Small intestine (tissue), 7 donors: ENCODE measurements at regions not wholly inside any gene's neighbourhood (a gene's known extent, or its start where the extent isn't known, plus 50 kb on each side); places are given as distances from the start of the nearest gene placed in this dataset.
A peak's percentile ranks its signal among the peaks of the same experiment; 100 is the strongest.

Experiments
- DNase-seq, 2 donors: peaks; one replicate each; pipeline versions ENCODE4 v3.0.0 to v3.0.0-alpha.2; 2013
- FAIRE-seq: peaks from 2 replicates; lab custom pipeline; 2012; peaks lifted over from hg19 to GRCh38; lab: Jason Lieb, UNC
- H3K27ac ChIP-seq, 3 donors: one replicate each; pipeline ENCODE4 v1.5.1; 2013; ENCODE audit warnings: low read length in 2 of 3, mild to moderate bottlenecking in 2 of 3, control low read depth in 1 of 3, inconsistent platforms in 1 of 3, low read depth in 1 of 3, moderate library complexity in 1 of 3
- H3K27me3 ChIP-seq, 3 donors: one replicate each; pipeline ENCODE4 v1.6.1; 2013; ENCODE audit warnings: low read length in 3 of 3, inconsistent platforms in 1 of 3; ENCODE audit not compliant: control insufficient read depth in 3 of 3, insufficient read depth in 3 of 3
- H3K36me3 ChIP-seq, 3 donors: one replicate each; pipeline ENCODE4 v1.6.1; 2013; ENCODE audit warnings: low read length in 3 of 3, inconsistent platforms in 1 of 3, low read depth in 1 of 3, mild to moderate bottlenecking in 1 of 3, moderate library complexity in 1 of 3; ENCODE audit not compliant: control insufficient read depth in 3 of 3, insufficient read depth in 2 of 3
- H3K4me1 ChIP-seq, 3 donors: one replicate each; pipeline ENCODE4 v1.6.1; 2013; ENCODE audit warnings: low read length in 2 of 3, inconsistent platforms in 1 of 3, low read depth in 1 of 3, mild to moderate bottlenecking in 1 of 3, moderate library complexity in 1 of 3; ENCODE audit not compliant: control insufficient read depth in 3 of 3, insufficient read depth in 2 of 3
- H3K4me3 ChIP-seq, 3 donors: one replicate each; pipeline ENCODE4 v1.5.1; 2013; ENCODE audit warnings: low read length in 3 of 3, control low read depth in 1 of 3, inconsistent platforms in 1 of 3, low read depth in 1 of 3, mild to moderate bottlenecking in 1 of 3, moderate library complexity in 1 of 3
- H3K9me3 ChIP-seq, 2 donors: one replicate each; pipeline ENCODE4 v1.6.1; 2013; ENCODE audit warnings: low read depth in 1 of 2, low read length in 1 of 2; ENCODE audit not compliant: control insufficient read depth in 2 of 2, insufficient read depth in 1 of 2
- WGBS, 3 donors: extraction: QIAGEN DNeasy Blood & Tissue Kit; methylation state at CpG; one replicate each; pipeline ENCODE4 v1.1.7; 2013; 5-methylcytosine and 5-hydroxymethylcytosine counted together
- donor health status: healthy with polysubstance abuse.
- donor health status: control.
- donor health status: control.
- donor health status: Bipolar disorder and iron deficiency.
- donor health status: healthy.

DNA sequence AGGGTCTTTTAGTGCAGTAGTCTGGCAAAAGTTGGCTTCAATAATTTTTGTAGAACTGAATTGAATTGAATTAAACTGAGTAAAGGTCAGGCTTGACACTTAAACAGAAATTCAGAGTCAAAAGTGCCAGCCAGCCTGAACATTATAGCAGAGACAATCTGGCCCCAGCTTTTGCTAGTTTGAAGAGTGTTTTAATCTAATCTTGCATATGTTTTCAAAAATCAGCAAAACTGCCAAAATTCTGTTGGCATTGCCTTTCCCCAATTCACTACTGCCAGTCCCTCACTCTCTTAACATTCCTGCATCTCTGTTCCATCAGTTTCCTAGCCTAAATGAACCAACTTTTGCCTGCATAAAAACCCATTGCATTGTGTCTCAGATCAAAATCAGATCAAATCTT lies 403.8 kb downstream of the NUF2 start:
- Histone ChIP-seq H3K9me3 (peaks cover 0 to 9% of the 10 kb centered on the region in 2 donors), H3K4me1 (no peaks in the 10 kb centered on the region), H3K4me3 (no peak overlapping the region), H3K36me3 (no peaks in the 10 kb centered on the region), H3K27ac (no peak overlapping the region), H3K27me3 (no peaks in the 10 kb centered on the region)
- no peak for DNase-seq
- FAIRE-seq, result no peak

DNA sequence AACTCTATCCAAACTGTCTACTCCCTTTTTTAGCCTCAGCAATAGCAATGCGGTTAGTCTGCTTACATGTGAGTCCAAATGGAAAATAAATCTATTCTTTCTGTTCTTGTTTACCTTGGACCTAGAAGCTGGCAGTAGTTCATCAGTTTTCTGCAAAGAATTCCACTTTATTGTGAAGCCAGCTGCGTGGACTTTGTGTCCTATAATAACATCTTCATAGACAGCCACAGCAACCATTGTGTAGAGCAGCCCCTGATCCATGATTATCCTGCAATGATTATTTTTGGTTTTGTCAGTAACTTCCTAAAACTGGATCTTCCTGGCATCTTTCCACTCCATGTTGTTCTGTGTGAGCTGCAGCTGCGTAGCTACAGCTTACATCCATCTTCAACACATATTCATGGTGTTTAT lies 408.7 kb downstream of the NUF2 start:
- no peak overlapping the region for H3K27ac ChIP-seq
- DNase-seq (peak in 1 of 2 donors; percentile 11), FAIRE-seq (no peak)
- peaks cover 0 to 9% of the 10 kb centered on the region in 2 donors for H3K9me3 ChIP-seq
- H3K4me3 ChIP-seq, result no peak overlapping the region
- 46 to 60% (median 52%) methylated on average over 3 of the region's 3 CpGs for WGBS, 3 donors
- no peaks in the 10 kb centered on the region for H3K36me3 ChIP-seq
- H3K27me3 ChIP-seq, result no peaks in the 10 kb centered on the region
- H3K4me1 ChIP-seq, result no peaks in the 10 kb centered on the region

DNA sequence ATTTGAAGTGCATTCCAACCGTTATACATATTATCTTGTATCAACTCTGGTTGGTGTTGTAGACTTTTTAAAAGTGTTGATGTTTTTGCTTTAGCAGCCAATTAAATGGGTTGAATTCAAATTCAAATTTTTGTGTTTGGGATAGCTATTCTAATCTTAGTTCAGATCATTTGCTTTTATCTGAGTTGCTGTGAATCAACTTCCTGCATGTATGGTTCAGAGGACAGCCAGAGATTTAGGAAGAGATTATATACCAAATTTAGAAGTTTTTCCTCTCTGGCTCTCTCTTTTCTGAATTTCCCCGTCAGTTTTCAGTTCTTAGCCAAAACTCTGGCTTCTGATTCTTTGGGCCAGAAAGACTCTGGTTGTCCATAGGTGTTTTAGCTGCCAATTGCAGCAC lies 415.5 kb downstream of the NUF2 start:
- Histone ChIP-seq H3K4me3 (no peak overlapping the region), H3K36me3 (no peaks in the 10 kb centered on the region), H3K4me1 (no peaks in the 10 kb centered on the region), H3K9me3 (peaks cover 0 to 2% of the 10 kb centered on the region in 2 donors), H3K27ac (no peak overlapping the region), H3K27me3 (no peaks in the 10 kb centered on the region)
- FAIRE-seq (no peak), DNase-seq (no peak)
- 45 to 60% (median 48%) methylated on average over 2 of the region's 2 CpGs for WGBS, 3 donors

DNA sequence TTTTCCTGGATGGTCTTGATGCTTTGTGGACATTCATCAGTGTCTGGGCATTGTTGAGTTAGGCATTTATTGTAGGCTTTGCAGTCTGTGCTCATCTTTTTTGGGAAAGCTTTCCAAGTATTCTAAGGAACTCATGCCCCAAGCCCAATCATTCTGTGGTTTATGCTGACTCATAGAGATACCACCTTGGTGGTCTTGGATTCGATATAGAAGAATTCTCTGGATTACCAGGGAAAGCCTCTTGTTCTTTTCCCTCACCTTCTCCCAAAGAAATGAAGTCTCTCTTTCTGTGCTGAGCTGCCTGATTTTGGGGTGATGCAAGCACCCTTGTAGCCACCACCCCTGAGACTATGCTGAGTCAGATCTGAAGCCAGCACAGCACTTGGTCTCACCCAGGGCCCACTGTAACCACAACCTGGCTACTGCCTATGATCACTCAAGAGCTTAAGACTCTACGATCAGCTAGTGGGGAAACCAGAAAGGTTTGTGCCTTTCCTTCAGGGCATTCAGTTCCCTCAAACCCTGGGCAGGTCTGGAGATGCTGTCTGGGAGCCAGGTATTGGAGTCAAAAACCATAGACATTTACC lies 422.6 kb downstream of the NUF2 start:
- Histone ChIP-seq H3K4me1 (no peaks in the 10 kb centered on the region), H3K4me3 (no peak overlapping the region), H3K9me3 (peaks cover 0 to 12% of the 10 kb centered on the region in 2 donors), H3K27ac (no peak overlapping the region), H3K36me3 (no peaks in the 10 kb centered on the region), H3K27me3 (no peaks in the 10 kb centered on the region)
- WGBS, 3 donors, result 80 to 87% (median 83%) methylated on average over 2 of the region's 2 CpGs
- FAIRE-seq (no peak), DNase-seq (no peak)

DNA sequence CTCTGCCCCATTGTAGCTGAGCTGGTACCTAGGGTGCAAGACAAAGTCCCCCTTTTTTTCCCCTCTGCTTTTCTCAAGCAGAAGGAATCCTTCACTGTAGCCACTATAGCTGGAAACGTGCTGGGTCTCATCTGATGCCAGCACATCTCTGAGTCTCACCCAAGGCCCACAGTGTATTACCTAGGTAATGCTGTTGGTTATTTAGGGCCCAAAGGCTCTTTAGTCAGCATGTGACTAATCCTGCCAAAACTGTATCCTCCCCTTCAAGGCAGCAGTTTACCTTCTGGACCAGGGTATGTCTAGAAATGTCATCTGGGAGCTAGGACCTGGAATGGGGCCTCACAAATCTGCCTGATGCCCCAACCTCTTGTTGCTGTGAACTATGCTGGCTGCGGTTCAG lies 423.4 kb downstream of the NUF2 start:
- no peak overlapping the region for H3K4me3 ChIP-seq
- no peak overlapping the region for H3K27ac ChIP-seq
- H3K4me1 ChIP-seq, result no peaks in the 10 kb centered on the region
- no peak for FAIRE-seq
- DNase-seq, result no peak
- 41 to 76% (median 71%) methylated on average over 2 of the region's 2 CpGs for WGBS, 3 donors
- H3K36me3 ChIP-seq, result no peaks in the 10 kb centered on the region
- H3K27me3 ChIP-seq, result no peaks in the 10 kb centered on the region
- H3K9me3 ChIP-seq, result peaks cover 0 to 12% of the 10 kb centered on the region in 2 donors

DNA sequence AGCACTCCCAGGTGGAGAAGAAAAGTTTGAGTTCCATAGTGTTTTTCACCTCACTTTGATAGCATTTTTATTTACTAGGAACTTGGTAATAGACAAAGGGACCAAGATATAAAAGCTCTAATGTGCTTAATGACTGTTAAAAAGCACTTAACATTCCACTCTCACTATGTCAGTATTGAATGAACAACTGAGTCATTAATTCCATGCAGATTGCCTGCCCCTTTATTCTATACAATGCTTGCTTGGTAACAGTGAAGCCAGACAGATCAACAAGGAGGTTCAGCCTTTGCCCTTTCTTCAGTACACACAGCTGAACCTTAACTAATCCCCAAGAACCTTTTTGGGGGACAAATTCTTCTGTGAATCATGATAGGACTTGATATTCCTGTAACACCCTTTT lies 425.5 kb downstream of the NUF2 start:
- Histone ChIP-seq H3K36me3 (no peaks in the 10 kb centered on the region), H3K27ac (no peak overlapping the region), H3K4me3 (no peak overlapping the region), H3K9me3 (peaks cover 0 to 12% of the 10 kb centered on the region in 2 donors), H3K4me1 (no peaks in the 10 kb centered on the region), H3K27me3 (no peaks in the 10 kb centered on the region)
- FAIRE-seq (no peak), DNase-seq (no peak)

DNA sequence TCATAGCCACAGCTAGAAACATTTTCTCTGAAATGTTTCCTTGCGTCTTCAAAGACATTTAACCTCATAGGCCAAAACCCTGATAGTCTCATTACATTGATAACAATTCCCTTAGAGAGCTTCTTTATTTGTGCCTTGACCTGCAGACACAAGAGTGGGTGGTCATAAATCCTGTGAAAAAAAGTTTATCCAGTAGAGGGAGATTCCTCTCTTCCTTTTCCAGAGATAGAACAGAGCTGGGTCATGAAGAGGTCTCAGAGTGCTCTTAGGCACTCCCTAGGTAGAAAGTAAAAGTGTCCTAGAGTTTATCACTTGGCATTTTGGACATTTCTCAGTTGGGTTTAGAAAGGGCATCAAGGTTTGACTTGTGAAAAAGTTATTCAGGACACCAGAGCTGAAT lies 426.1 kb downstream of the NUF2 start:
- Histone ChIP-seq H3K27ac (no peak overlapping the region), H3K4me3 (no peak overlapping the region), H3K9me3 (peaks cover 0 to 12% of the 10 kb centered on the region in 2 donors), H3K27me3 (no peaks in the 10 kb centered on the region), H3K36me3 (no peaks in the 10 kb centered on the region), H3K4me1 (no peaks in the 10 kb centered on the region)
- FAIRE-seq, result no peak
- no peak for DNase-seq
- 8 to 72% (median 41%) methylated on average over 1 of the region's 1 CpG for WGBS, 3 donors

DNA sequence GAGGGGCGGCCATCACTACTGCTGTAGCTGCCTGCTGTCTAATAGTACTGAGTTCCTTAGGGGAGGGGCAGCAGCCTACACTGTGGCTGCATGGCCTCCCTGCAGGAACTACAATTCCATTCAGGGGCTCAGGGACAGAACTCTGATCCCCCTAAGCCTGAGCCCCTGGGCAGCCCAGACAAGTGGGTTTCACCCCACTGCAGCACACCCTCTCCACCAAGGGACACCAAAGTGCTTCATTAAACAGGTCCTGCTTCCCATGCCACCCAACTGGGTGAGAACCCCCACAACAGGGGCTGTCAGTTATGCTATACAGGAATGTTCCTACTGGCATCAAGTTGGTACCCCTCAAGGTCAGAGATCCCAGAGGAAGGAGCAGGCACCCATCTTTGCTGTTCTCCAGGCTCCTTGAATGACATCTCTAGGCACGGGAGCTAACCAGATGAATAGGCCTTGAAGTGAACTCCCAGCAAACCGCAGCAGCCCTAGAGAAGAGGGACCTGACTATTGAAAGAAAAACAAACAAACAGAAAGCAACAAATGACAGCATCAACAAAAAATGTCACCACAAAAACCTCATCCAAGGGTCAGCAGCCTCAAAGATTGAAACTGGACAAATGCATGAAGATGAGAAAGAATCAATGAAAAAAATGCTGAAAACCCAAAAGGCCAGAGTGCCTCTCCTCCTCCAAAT lies 437.4 kb downstream of the NUF2 start:
- 77 to 91% (median 79%) methylated on average over 3 of the region's 3 CpGs for WGBS, 3 donors
- Histone ChIP-seq H3K4me1 (no peaks in the 10 kb centered on the region), H3K4me3 (no peak overlapping the region), H3K27ac (no peak overlapping the region), H3K27me3 (no peaks in the 10 kb centered on the region), H3K36me3 (no peaks in the 10 kb centered on the region), H3K9me3 (no peaks in the 10 kb centered on the region)
- FAIRE-seq (no peak), DNase-seq (no peak)

DNA sequence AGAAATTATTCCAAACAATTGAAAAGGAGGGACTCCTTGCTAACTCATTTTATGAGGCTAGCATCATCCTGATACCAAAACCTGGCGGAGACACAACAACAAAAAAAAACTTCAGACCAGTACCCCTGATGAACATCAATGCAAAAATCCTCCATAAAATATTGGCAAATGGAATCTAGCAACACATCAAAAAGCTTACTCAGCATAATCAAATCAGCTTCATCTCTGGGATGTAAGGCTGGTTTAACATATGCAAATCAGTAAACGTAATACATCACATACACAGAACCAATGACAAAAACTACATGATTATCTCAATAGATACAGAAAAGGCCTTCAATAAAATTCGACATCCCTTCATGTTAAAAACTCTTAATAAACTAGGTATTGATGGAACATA lies 440.1 kb downstream of the NUF2 start:
- Histone ChIP-seq H3K9me3 (no peaks in the 10 kb centered on the region), H3K27me3 (no peaks in the 10 kb centered on the region), H3K27ac (no peak overlapping the region), H3K36me3 (no peaks in the 10 kb centered on the region), H3K4me3 (no peak overlapping the region), H3K4me1 (no peaks in the 10 kb centered on the region)
- DNase-seq, result no peak
- no peak for FAIRE-seq
- WGBS, 3 donors, result 34 to 73% (median 63%) methylated on average over 3 of the region's 3 CpGs
